ENCODE measurements at regions not wholly inside any gene's neighbourhood (a gene's known extent, or its start where the extent isn't known, plus 50 kb on each side); places are given as distances from the start of the nearest gene placed in this dataset.
"Not testable (repeated sequence)": the region's sequence is repeated elsewhere in the genome, so short reads cannot be mapped to it uniquely, and the experiment has no call there.

GRCh38 chr13:28607187-28607955, 51.6 kb upstream of the POMP start:
- DNase-seq, result no peak

GRCh38 chr13:28606466-28606865, 52.5 kb upstream of the POMP start:
- no peak for DNase-seq

- DNase-seq, result not testable (repeated sequence)
Observed at GRCh38 chr13:28605147-28605546, 53.8 kb upstream of the POMP start.

GRCh38 chr13:28603043-28603664, 55.8 kb upstream of the POMP start:
- DNase-seq, result no peak

GRCh38 chr13:28602580-28602979, 56.4 kb upstream of the POMP start:
- DNase-seq, result no peak

GRCh38 chr13:28601581-28601980, 57.3 kb upstream of the POMP start:
- no peak for DNase-seq

GRCh38 chr13:28597641-28598040, 61.3 kb upstream of the POMP start:
- no peak for DNase-seq

- no peak for DNase-seq
Observed at GRCh38 chr13:28590461-28590860, 68.5 kb upstream of the POMP start.

- DNase-seq, result no peak
Observed at GRCh38 chr13:28588296-28588695, 70.6 kb upstream of the POMP start.

GRCh38 chr13:28587174-28587540, 71.8 kb upstream of the POMP start:
- no peak for DNase-seq

- no peak for DNase-seq
Observed at GRCh38 chr13:28586439-28587173, 72.3 kb upstream of the POMP start.

GRCh38 chr13:28585561-28585960, 73.4 kb upstream of the POMP start:
- no peak for DNase-seq

- DNase-seq, result no peak
Observed at GRCh38 chr13:28584873-28585381, 74.0 kb upstream of the POMP start.

- DNase-seq, result no peak
Observed at GRCh38 chr13:28583651-28584091, 75.3 kb upstream of the POMP start.

GRCh38 chr13:28582892-28583240, 76.1 kb upstream of the POMP start:
- DNase-seq, result no peak

GRCh38 chr13:28582225-28582891, 76.6 kb upstream of the POMP start:
- DNase-seq, result no peak

- DNase-seq, result no peak
Observed at GRCh38 chr13:28581451-28581850, 77.5 kb upstream of the POMP start.

- no peak for DNase-seq
Observed at GRCh38 chr13:28579736-28580135, 79.2 kb upstream of the POMP start.

GRCh38 chr13:28579322-28579721, 79.6 kb upstream of the POMP start:
- DNase-seq, result no peak

- no peak for DNase-seq
Observed at GRCh38 chr13:28576067-28576466, 81.1 kb upstream of the FLT1 start.

- DNase-seq, result no peak
Observed at GRCh38 chr13:28575200-28575599, 80.3 kb upstream of the FLT1 start.

- no peak for DNase-seq
Observed at GRCh38 chr13:28574617-28575142, 79.8 kb upstream of the FLT1 start.
